ENCODE measurements at regions not wholly inside any gene's neighbourhood (a gene's known extent, or its start where the extent isn't known, plus 50 kb on each side); places are given as distances from the start of the nearest gene placed in this dataset.

GRCh38 chr5:7220156-7220555 lies 175.8 kb upstream of the ADCY2 start:
- H3K4me3 ChIP-seq (ENCODE audit: low read length) = no peak overlapping the region
- Mint-ChIP-seq H3K4me1 (no peaks in the 10 kb centered on the region), H3K4me3 (no peak overlapping the region), H3K36me3 (ENCODE audit: low read depth) (no peaks in the 10 kb centered on the region), H3K9me3 (no peaks in the 10 kb centered on the region), H3K27me3 (ENCODE audit: insufficient read depth) (peaks cover 2% of the 10 kb centered on the region), H3K27ac (no peak overlapping the region)
- no peaks in the 10 kb centered on the region for H3K4me1 ChIP-seq (ENCODE audit: control insufficient read depth, insufficient read depth, low read length)
- H3K27me3 ChIP-seq (ENCODE audit: control insufficient read depth, insufficient read depth, low read length, poor library complexity, severe bottlenecking) = no peaks in the 10 kb centered on the region
- TF ChIP-seq CTCF (conservative IDR thresholded peaks at IDR 0.05) = no peak
- WGBS, 2 experiments (ENCODE audit: insufficient coverage in 1 of 2, insufficient read length in 1 of 2) = 93% methylated on average over 2 to 4 of the region's 4 CpGs
- no peaks in the 10 kb centered on the region for H3K36me3 ChIP-seq (ENCODE audit: control insufficient read depth, insufficient read depth, low read length)
- H3K9ac ChIP-seq (ENCODE audit: extremely low read depth, low read length, poor library complexity, severe bottlenecking) = no peak overlapping the region
- H3K27ac ChIP-seq (ENCODE audit: low read depth, low read length) = no peak overlapping the region
- no peaks in the 10 kb centered on the region for H3K9me3 ChIP-seq (ENCODE audit: control insufficient read depth, low read length)
- DNase-seq = no peak

GRCh38 chr5:7221041-7221440 lies 174.9 kb upstream of the ADCY2 start:
- Histone ChIP-seq H3K9ac (ENCODE audit: extremely low read depth, low read length, poor library complexity, severe bottlenecking) (no peak overlapping the region), H3K36me3 (ENCODE audit: control insufficient read depth, insufficient read depth, low read length) (no peaks in the 10 kb centered on the region), H3K27ac (ENCODE audit: low read depth, low read length) (no peak overlapping the region), H3K4me1 (ENCODE audit: control insufficient read depth, insufficient read depth, low read length) (no peaks in the 10 kb centered on the region), H3K9me3 (ENCODE audit: control insufficient read depth, low read length) (no peaks in the 10 kb centered on the region), H3K4me3 (ENCODE audit: low read length) (no peak overlapping the region), H3K27me3 (ENCODE audit: control insufficient read depth, insufficient read depth, low read length, poor library complexity, severe bottlenecking) (no peaks in the 10 kb centered on the region)
- H3K4me1 Mint-ChIP-seq = no peaks in the 10 kb centered on the region
- no peak overlapping the region for H3K27ac Mint-ChIP-seq
- no peak for DNase-seq
- H3K36me3 Mint-ChIP-seq (ENCODE audit: low read depth) = no peaks in the 10 kb centered on the region
- no peak for TF ChIP-seq CTCF (conservative IDR thresholded peaks at IDR 0.05)
- 96 to 100% methylated on average over 3 of the region's 3 CpGs for WGBS, 2 experiments (ENCODE audit: insufficient coverage in 1 of 2, insufficient read length in 1 of 2)
- H3K9me3 Mint-ChIP-seq = no peaks in the 10 kb centered on the region
- peaks cover 2% of the 10 kb centered on the region for H3K27me3 Mint-ChIP-seq (ENCODE audit: insufficient read depth)
- H3K4me3 Mint-ChIP-seq = no peak overlapping the region

GRCh38 chr5:7225826-7226225 lies 170.1 kb upstream of the ADCY2 start:
- peaks cover 19% of the 10 kb centered on the region for H3K9me3 ChIP-seq (ENCODE audit: control insufficient read depth, low read length)
- no peak overlapping the region for H3K9ac ChIP-seq (ENCODE audit: extremely low read depth, low read length, poor library complexity, severe bottlenecking)
- no peaks in the 10 kb centered on the region for H3K4me1 ChIP-seq (ENCODE audit: control insufficient read depth, insufficient read depth, low read length)
- WGBS, 2 experiments (ENCODE audit: insufficient coverage in 1 of 2, insufficient read length in 1 of 2) = 83 to 88% methylated on average over 4 to 5 of the region's 5 CpGs
- H3K27me3 Mint-ChIP-seq (ENCODE audit: insufficient read depth) = no peaks in the 10 kb centered on the region
- no peak overlapping the region for H3K27ac Mint-ChIP-seq
- H3K4me3 Mint-ChIP-seq = no peak overlapping the region
- H3K4me3 ChIP-seq (ENCODE audit: low read length) = no peak overlapping the region
- no peaks in the 10 kb centered on the region for H3K4me1 Mint-ChIP-seq
- H3K9me3 Mint-ChIP-seq = peaks cover 15% of the 10 kb centered on the region
- H3K36me3 Mint-ChIP-seq (ENCODE audit: low read depth) = peaks cover 14% of the 10 kb centered on the region
- H3K27ac ChIP-seq (ENCODE audit: low read depth, low read length) = no peak overlapping the region
- TF ChIP-seq CTCF (conservative IDR thresholded peaks at IDR 0.05) = no peak
- H3K27me3 ChIP-seq (ENCODE audit: control insufficient read depth, insufficient read depth, low read length, poor library complexity, severe bottlenecking) = no peaks in the 10 kb centered on the region
- H3K36me3 ChIP-seq (ENCODE audit: control insufficient read depth, insufficient read depth, low read length) = no peaks in the 10 kb centered on the region
- DNase-seq = no peak

Measured in endodermal cell (in vitro differentiated cells).